Fibroblast of lung (primary cell): ENCODE measurements at regions not wholly inside any gene's neighbourhood (a gene's known extent, or its start where the extent isn't known, plus 50 kb on each side); places are given as distances from the start of the nearest gene placed in this dataset.

Experiments used
- CTCF ChIP-seq, 2 donors: IDR thresholded peaks in 1 of 2; conservative IDR thresholded peaks in 1 of 2; 1 replicate in 1 of 2; 2 replicates in 1 of 2; pipeline ENCODE4 v1.5.1; 2011 to 2012; ENCODE audit warnings: low read length in 2 of 2, control low read depth in 1 of 2, inconsistent platforms in 1 of 2, low read depth in 1 of 2, mild to moderate bottlenecking in 1 of 2
- EZH2 ChIP-seq: IDR thresholded peaks from 2 replicates; pipeline ENCODE4 v1.5.1; 2012; ENCODE audit warnings: low read length, control low read depth, mild to moderate bottlenecking; ENCODE audit errors: missing control alignments

- no peak for TF ChIP-seq EZH2
- no peak for TF ChIP-seq CTCF (conservative IDR thresholded peaks at IDR 0.05 in 1 of 2, IDR thresholded peaks at IDR 0.05 in 1 of 2; ENCODE audit: low read depth in 1 of 2, low read length in 2 of 2)
Observed at GRCh38 chr12:28996688-28997087, 152.4 kb upstream of the FAR2 start.
